ENCODE measurements at regions not wholly inside any gene's neighbourhood (a gene's known extent, or its start where the extent isn't known, plus 50 kb on each side); places are given as distances from the start of the nearest gene placed in this dataset.

DNA sequence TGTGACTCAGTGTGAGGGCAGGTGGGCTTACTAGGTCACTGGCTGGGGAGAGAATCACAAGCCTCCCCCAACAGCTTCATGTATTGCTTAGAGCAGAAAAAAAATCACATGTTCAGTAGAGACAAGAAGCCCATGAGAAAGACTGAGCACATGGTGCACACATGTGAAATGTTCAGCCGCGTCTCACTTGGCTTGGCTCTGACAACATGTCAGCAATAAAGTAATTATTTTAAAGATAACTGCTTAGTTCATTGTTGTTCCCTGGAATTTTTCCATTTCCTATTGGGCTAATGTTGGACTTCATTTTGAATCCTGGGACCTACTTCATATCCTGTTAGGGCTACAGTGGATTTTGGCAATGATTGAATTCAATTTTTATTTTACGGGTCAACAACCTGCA lies 222.6 kb downstream of the C6orf118 start:
- Histone ChIP-seq H3K9me3 (ENCODE audit: control insufficient read depth, insufficient read depth, low read length) (no peaks in the 10 kb centered on the region), H3K36me3 (ENCODE audit: insufficient read depth, low read length) (no peaks in the 10 kb centered on the region), H3K4me1 (ENCODE audit: insufficient read depth, low read length) (no peaks in the 10 kb centered on the region), H3K9ac (ENCODE audit: low read depth, low read length) (no peak overlapping the region)

GRCh38 chr6:165082636-165083035 lies 226.8 kb downstream of the C6orf118 start:
- no peaks in the 10 kb centered on the region for H3K4me1 ChIP-seq (ENCODE audit: insufficient read depth, low read length)
- no peaks in the 10 kb centered on the region for H3K36me3 ChIP-seq (ENCODE audit: insufficient read depth, low read length)
- no peaks in the 10 kb centered on the region for H3K9me3 ChIP-seq (ENCODE audit: control insufficient read depth, insufficient read depth, low read length)
- H3K9ac ChIP-seq (ENCODE audit: low read depth, low read length), result no peak overlapping the region

- Histone ChIP-seq H3K4me1 (ENCODE audit: insufficient read depth, low read length) (no peaks in the 10 kb centered on the region), H3K36me3 (ENCODE audit: insufficient read depth, low read length) (no peaks in the 10 kb centered on the region), H3K9me3 (ENCODE audit: control insufficient read depth, insufficient read depth, low read length) (no peaks in the 10 kb centered on the region), H3K9ac (ENCODE audit: low read depth, low read length) (no peak overlapping the region)
These were observed 227.4 kb downstream of the C6orf118 start for GRCh38 chr6:165081944-165082532.

DNA sequence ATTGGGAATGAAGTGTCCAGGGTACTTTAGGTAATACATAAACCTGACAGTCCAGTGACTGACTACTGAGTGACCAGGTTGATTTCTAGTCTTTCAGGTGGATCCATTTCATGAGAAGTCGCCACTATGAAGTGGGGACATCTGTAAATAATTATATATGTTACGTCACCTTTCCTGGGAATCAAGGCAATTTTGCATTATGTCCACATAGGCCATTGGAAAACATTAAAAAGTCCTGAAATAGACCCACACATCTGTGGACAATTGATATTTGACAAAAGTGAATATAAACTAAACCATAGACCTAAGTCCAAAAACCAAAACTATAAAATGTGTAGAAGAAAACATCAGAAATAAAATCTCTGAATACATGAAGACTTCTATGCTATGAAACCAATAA lies 231.5 kb downstream of the C6orf118 start:
- no peak overlapping the region for H3K9ac ChIP-seq (ENCODE audit: low read depth, low read length)
- H3K4me1 ChIP-seq (ENCODE audit: insufficient read depth, low read length), result no peaks in the 10 kb centered on the region
- H3K9me3 ChIP-seq (ENCODE audit: control insufficient read depth, insufficient read depth, low read length), result no peaks in the 10 kb centered on the region
- H3K36me3 ChIP-seq (ENCODE audit: insufficient read depth, low read length), result no peaks in the 10 kb centered on the region

GRCh38 chr6:165071906-165072305 lies 237.5 kb downstream of the C6orf118 start:
- Histone ChIP-seq H3K9me3 (ENCODE audit: control insufficient read depth, insufficient read depth, low read length) (no peaks in the 10 kb centered on the region), H3K4me1 (ENCODE audit: insufficient read depth, low read length) (no peaks in the 10 kb centered on the region), H3K9ac (ENCODE audit: low read depth, low read length) (no peak overlapping the region), H3K36me3 (ENCODE audit: insufficient read depth, low read length) (no peaks in the 10 kb centered on the region)

GRCh38 chr6:165060720-165061119 lies 248.7 kb downstream of the C6orf118 start:
- Histone ChIP-seq H3K4me1 (ENCODE audit: insufficient read depth, low read length) (no peaks in the 10 kb centered on the region), H3K36me3 (ENCODE audit: insufficient read depth, low read length) (no peaks in the 10 kb centered on the region), H3K9me3 (ENCODE audit: control insufficient read depth, insufficient read depth, low read length) (no peaks in the 10 kb centered on the region; the same call in 1 of the 2 replicates), H3K9ac (ENCODE audit: low read depth, low read length) (no peak overlapping the region)

GRCh38 chr6:165059032-165059431 lies 250.4 kb downstream of the C6orf118 start:
- no peak overlapping the region for H3K9ac ChIP-seq (ENCODE audit: low read depth, low read length)
- H3K4me1 ChIP-seq (ENCODE audit: insufficient read depth, low read length), result no peaks in the 10 kb centered on the region
- H3K9me3 ChIP-seq (ENCODE audit: control insufficient read depth, insufficient read depth, low read length), result no peaks in the 10 kb centered on the region; the same call in 1 of the 2 replicates
- H3K36me3 ChIP-seq (ENCODE audit: insufficient read depth, low read length), result no peaks in the 10 kb centered on the region

GRCh38 chr6:165056292-165056691 lies 253.1 kb downstream of the C6orf118 start:
- H3K4me1 ChIP-seq (ENCODE audit: insufficient read depth, low read length), result no peaks in the 10 kb centered on the region
- H3K9ac ChIP-seq (ENCODE audit: low read depth, low read length), result no peak overlapping the region
- no peaks in the 10 kb centered on the region for H3K36me3 ChIP-seq (ENCODE audit: insufficient read depth, low read length)
- no peaks in the 10 kb centered on the region for H3K9me3 ChIP-seq (ENCODE audit: control insufficient read depth, insufficient read depth, low read length)

- no peaks in the 10 kb centered on the region for H3K36me3 ChIP-seq (ENCODE audit: insufficient read depth, low read length)
- H3K4me1 ChIP-seq (ENCODE audit: insufficient read depth, low read length), result no peaks in the 10 kb centered on the region
- H3K9me3 ChIP-seq (ENCODE audit: control insufficient read depth, insufficient read depth, low read length), result no peaks in the 10 kb centered on the region
These were observed 254.2 kb downstream of the C6orf118 start for GRCh38 chr6:165055231-165055630.

GRCh38 chr6:165052561-165053480 lies 256.6 kb downstream of the C6orf118 start:
- H3K4me1 ChIP-seq (ENCODE audit: insufficient read depth, low read length), result no peaks in the 10 kb centered on the region
- H3K9me3 ChIP-seq (ENCODE audit: control insufficient read depth, insufficient read depth, low read length), result 0 out of 2 replicates have a peak, but pooled peaks cover 2% of the 10 kb centered on the region
- no peak overlapping the region for H3K9ac ChIP-seq (ENCODE audit: low read depth, low read length)
- H3K36me3 ChIP-seq (ENCODE audit: insufficient read depth, low read length), result no peaks in the 10 kb centered on the region

More at GRCh38 chr6:165055231-165055630, 254.2 kb downstream of the C6orf118 start:
- H3K9ac ChIP-seq (ENCODE audit: low read depth, low read length), result no peak overlapping the region

GRCh38 chr6:165049362-165049761 lies 260.0 kb downstream of the C6orf118 start:
- Histone ChIP-seq H3K36me3 (ENCODE audit: insufficient read depth, low read length) (no peaks in the 10 kb centered on the region), H3K9me3 (ENCODE audit: control insufficient read depth, insufficient read depth, low read length) (peaks cover 2% of the 10 kb centered on the region; the same call in 1 of the 2 replicates), H3K4me1 (ENCODE audit: insufficient read depth, low read length) (no peaks in the 10 kb centered on the region), H3K9ac (ENCODE audit: low read depth, low read length) (no peak overlapping the region)

DNA sequence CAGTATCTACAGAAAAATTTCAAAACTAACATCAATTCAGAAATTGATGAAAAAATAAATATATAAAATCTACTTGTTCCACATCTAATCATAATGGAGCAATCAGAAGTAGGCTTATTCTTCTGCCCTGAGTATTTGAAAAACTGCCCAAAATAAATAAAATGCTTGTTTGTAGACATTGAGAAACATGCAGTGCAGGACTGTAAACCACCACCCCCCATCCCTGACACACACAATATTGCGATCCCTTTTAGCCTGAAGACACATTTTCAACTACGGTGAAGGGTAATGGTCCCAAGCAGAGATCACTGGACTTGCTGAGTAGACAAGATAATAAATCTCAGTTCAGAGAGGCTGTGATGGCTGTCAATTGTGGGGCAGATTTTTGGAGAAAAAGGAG lies 261.5 kb downstream of the C6orf118 start:
- Histone ChIP-seq H3K36me3 (ENCODE audit: insufficient read depth, low read length) (no peaks in the 10 kb centered on the region), H3K9me3 (ENCODE audit: control insufficient read depth, insufficient read depth, low read length) (peaks cover 2% of the 10 kb centered on the region; the same call in 1 of the 2 replicates), H3K4me1 (ENCODE audit: insufficient read depth, low read length) (no peaks in the 10 kb centered on the region), H3K9ac (ENCODE audit: low read depth, low read length) (no peak overlapping the region)

DNA sequence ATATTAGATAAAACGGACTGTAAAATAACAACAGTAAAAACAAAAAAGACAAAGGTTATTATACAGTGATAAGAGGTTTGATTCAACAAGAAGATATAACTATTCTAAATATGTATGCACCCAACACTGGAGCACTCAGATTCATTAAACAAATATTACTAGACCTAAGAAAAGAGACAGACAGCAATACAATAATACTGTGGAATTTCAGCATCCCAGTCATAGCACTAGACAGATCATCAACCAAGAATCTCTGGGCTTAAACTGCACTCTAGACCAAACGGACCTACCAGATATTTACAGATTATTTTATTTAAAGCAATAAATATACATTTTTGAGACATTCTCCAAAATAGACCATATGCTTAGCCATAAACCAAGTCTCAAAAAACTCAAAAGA lies 263.8 kb downstream of the C6orf118 start:
- Histone ChIP-seq H3K9me3 (ENCODE audit: control insufficient read depth, insufficient read depth, low read length) (peaks cover 2% of the 10 kb centered on the region; the same call in 1 of the 2 replicates), H3K9ac (ENCODE audit: low read depth, low read length) (no peak overlapping the region), H3K4me1 (ENCODE audit: insufficient read depth, low read length) (no peaks in the 10 kb centered on the region), H3K36me3 (ENCODE audit: insufficient read depth, low read length) (no peaks in the 10 kb centered on the region)

- Histone ChIP-seq H3K36me3 (ENCODE audit: insufficient read depth, low read length) (no peaks in the 10 kb centered on the region), H3K9me3 (ENCODE audit: control insufficient read depth, insufficient read depth, low read length) (no peaks in the 10 kb centered on the region; the same call in none of the 2 replicates), H3K9ac (ENCODE audit: low read depth, low read length) (no peak overlapping the region), H3K4me1 (ENCODE audit: insufficient read depth, low read length) (no peaks in the 10 kb centered on the region)
These were observed 266.5 kb downstream of the C6orf118 start for GRCh38 chr6:165042912-165043311.

- H3K4me1 ChIP-seq (ENCODE audit: insufficient read depth, low read length), result no peaks in the 10 kb centered on the region
- no peak overlapping the region for H3K9ac ChIP-seq (ENCODE audit: low read depth, low read length)
- no peaks in the 10 kb centered on the region; the same call in 1 of the 2 replicates for H3K9me3 ChIP-seq (ENCODE audit: control insufficient read depth, insufficient read depth, low read length)
- H3K36me3 ChIP-seq (ENCODE audit: insufficient read depth, low read length), result no peaks in the 10 kb centered on the region
These were observed 269.0 kb downstream of the C6orf118 start for GRCh38 chr6:165040440-165040839.
